ENCODE measurements at regions not wholly inside any gene's neighbourhood (a gene's known extent, or its start where the extent isn't known, plus 50 kb on each side); places are given as distances from the start of the nearest gene placed in this dataset.

DNA sequence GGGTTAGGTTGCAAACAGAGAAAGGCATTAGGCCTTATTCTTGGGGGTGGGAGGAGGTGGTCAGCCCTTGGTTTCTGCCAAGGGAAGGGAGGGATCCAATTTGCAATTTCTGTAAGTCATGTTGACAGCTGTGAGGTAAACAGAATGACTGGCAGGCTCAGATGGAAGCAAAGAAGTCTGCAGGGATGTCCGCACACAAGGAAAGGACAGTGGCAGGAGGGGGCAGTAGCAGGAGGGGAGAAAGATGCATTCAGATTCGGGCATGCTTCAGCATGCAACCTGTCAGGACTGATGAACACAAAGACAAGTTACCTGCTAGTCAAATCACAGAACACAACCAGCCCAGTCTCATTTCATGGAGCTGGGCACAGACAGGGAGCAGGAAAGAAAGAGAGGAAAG, 217.9 kb upstream of the FOXA2 start:
- H3K4me3 ChIP-seq (replicated peaks; ENCODE audit: low read depth, low read length): no peak overlapping the region
- no peak for DNase-seq (ENCODE audit: extremely low read depth, low read depth)
- TF ChIP-seq, protein P1, sequence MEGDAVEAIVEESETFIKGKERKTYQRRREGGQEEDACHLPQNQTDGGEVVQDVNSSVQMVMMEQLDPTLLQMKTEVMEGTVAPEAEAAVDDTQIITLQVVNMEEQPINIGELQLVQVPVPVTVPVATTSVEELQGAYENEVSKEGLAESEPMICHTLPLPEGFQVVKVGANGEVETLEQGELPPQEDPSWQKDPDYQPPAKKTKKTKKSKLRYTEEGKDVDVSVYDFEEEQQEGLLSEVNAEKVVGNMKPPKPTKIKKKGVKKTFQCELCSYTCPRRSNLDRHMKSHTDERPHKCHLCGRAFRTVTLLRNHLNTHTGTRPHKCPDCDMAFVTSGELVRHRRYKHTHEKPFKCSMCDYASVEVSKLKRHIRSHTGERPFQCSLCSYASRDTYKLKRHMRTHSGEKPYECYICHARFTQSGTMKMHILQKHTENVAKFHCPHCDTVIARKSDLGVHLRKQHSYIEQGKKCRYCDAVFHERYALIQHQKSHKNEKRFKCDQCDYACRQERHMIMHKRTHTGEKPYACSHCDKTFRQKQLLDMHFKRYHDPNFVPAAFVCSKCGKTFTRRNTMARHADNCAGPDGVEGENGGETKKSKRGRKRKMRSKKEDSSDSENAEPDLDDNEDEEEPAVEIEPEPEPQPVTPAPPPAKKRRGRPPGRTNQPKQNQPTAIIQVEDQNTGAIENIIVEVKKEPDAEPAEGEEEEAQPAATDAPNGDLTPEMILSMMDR (IDR thresholded peaks at IDR 0.05; ENCODE audit: low read depth, low read length, missing control alignments): no peak

DNA sequence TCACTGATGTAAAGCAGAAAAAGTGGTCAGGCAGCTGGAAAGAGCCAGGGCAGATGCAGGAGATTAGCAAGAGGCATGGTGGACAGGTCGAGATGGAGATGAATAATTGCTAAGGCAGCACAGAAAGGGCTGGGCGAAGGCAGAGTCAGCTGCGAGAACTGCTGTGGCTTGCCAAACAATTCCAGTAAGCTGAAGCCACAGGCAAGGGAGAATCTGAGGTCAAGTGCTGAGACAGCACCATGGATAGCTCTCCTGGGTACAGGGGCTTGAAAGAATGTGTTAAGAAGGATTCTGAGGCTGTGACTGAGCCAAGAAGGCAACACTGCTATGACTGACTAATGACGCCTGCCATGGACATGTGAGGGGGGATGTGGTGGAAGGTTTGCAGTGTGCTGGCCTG, 220.8 kb upstream of the FOXA2 start:
- no peak for DNase-seq (ENCODE audit: extremely low read depth, low read depth)
- H3K4me3 ChIP-seq (replicated peaks; ENCODE audit: low read depth, low read length): no peak overlapping the region
- TF ChIP-seq, protein P1 (IDR thresholded peaks at IDR 0.05; ENCODE audit: low read depth, low read length, missing control alignments): no peak

DNA sequence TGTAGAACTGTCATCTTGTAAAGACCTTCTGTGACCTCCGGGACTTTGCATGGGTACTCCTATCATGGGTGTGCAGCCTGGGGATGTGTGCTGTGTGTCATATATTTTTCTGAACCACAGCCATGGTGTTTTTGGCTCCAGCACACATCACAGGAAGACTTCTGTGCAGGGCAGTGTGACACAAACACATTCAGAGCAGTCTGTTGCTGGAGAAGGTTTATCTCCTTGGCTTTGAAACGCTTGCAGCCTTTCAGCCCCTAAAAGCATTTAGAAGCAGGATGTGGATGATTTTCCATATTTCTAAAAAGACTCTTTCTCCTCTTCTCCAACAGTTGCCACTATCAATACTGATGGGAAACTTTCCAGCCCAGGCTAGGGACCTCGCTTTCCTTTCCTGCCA, 221.6 kb upstream of the FOXA2 start:
- no peak for DNase-seq (ENCODE audit: extremely low read depth, low read depth)
- TF ChIP-seq, protein P1 (IDR thresholded peaks at IDR 0.05; ENCODE audit: low read depth, low read length, missing control alignments): no peak
- no peak overlapping the region for H3K4me3 ChIP-seq (replicated peaks; ENCODE audit: low read depth, low read length)

DNA sequence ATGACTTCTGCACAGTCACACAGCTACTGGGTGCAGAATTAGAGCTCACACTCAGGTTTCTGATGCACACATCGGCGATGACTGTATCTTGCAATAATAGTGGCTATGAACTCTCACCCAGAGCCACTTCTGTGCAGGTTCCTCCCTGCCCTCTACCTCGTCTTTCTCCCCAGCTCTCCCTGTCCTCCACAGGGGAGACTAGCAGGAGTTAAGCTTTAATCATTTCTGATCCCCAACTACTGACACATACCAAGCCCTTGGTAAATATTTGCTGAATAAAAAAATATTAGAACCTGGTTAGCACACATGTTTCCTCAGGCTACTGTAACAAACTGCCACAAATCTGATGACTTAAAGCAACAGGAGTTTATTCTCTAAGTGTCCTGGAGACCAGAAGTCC, 222.7 kb upstream of the FOXA2 start:
- TF ChIP-seq, protein P1 (IDR thresholded peaks at IDR 0.05; ENCODE audit: low read depth, low read length, missing control alignments): no peak
- no peak for DNase-seq (ENCODE audit: extremely low read depth, low read depth)
- no peak overlapping the region for H3K4me3 ChIP-seq (replicated peaks; ENCODE audit: low read depth, low read length)

- TF ChIP-seq, protein P1 (IDR thresholded peaks at IDR 0.05; ENCODE audit: low read depth, low read length, missing control alignments): no peak
- H3K4me3 ChIP-seq (replicated peaks; ENCODE audit: low read depth, low read length): no peak overlapping the region
- DNase-seq (ENCODE audit: extremely low read depth, low read depth): no peak
These were observed 223.4 kb upstream of the FOXA2 start for GRCh38 chr20:22807646-22808244.

GRCh38 chr20:22808628-22809027, 224.3 kb upstream of the FOXA2 start:
- no peak overlapping the region for H3K4me3 ChIP-seq (replicated peaks; ENCODE audit: low read depth, low read length)
- no peak for DNase-seq (ENCODE audit: extremely low read depth, low read depth)
- TF ChIP-seq, protein P1 (IDR thresholded peaks at IDR 0.05; ENCODE audit: low read depth, low read length, missing control alignments): no peak

DNA sequence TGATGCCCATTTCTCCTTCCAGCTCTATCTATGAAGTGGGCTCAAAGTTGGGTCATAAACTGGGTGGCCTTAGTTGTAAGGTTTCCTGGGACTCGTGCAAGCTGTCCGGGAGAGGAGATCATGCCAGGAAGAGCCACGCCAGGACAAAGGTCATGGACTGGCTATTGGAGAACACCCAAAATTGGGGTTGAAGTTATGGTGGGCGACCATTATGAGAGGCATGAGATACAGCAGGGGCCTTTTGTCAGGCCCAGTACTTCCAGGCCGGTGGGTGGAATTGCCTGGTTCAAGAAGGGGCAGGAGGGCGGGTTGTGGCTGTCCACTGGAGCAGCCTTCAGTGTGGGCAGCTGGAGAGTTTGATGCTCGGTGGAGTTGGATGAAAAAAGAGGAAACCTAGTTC, 225.1 kb upstream of the SSTR4 start:
- H3K4me3 ChIP-seq (replicated peaks; ENCODE audit: low read depth, low read length): no peak overlapping the region
- DNase-seq (ENCODE audit: extremely low read depth, low read depth): no peak
- TF ChIP-seq, protein P1 (IDR thresholded peaks at IDR 0.05; ENCODE audit: low read depth, low read length, missing control alignments): no peak

Data from HFF-Myc (cell line).